ENCODE measurements at regions not wholly inside any gene's neighbourhood (a gene's known extent, or its start where the extent isn't known, plus 50 kb on each side); places are given as distances from the start of the nearest gene placed in this dataset.

DNA sequence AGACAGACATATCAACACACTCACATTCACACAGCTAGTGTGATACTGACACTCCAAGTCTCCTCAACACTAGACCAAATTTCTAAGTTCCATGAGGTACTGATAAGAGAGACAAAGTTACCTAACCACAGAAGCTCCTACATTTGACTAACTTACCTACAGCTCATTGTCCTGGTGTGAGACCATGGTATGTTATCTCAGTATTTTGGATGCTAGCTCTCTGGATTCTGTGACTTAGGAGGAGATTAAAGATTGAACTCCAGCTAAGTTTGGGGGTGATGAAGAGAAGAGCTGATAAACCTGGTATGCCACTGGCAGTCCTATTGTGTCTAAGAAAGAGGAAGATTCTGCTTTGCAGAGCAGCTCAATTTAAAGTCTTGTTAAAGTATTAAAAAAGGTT lies 144.0 kb upstream of the MYRIP start:
- H3K9me3 ChIP-seq: no peaks in the 10 kb centered on the region
- no peaks in the 10 kb centered on the region for H3K4me1 ChIP-seq
- no peak for DNase-seq
- H3K27me3 ChIP-seq: no peaks in the 10 kb centered on the region
- no peaks in the 10 kb centered on the region for H3K36me3 ChIP-seq
- no peak overlapping the region for H3K4me3 ChIP-seq (ENCODE audit: low read depth, low read length)
- TF ChIP-seq, protein P1, sequence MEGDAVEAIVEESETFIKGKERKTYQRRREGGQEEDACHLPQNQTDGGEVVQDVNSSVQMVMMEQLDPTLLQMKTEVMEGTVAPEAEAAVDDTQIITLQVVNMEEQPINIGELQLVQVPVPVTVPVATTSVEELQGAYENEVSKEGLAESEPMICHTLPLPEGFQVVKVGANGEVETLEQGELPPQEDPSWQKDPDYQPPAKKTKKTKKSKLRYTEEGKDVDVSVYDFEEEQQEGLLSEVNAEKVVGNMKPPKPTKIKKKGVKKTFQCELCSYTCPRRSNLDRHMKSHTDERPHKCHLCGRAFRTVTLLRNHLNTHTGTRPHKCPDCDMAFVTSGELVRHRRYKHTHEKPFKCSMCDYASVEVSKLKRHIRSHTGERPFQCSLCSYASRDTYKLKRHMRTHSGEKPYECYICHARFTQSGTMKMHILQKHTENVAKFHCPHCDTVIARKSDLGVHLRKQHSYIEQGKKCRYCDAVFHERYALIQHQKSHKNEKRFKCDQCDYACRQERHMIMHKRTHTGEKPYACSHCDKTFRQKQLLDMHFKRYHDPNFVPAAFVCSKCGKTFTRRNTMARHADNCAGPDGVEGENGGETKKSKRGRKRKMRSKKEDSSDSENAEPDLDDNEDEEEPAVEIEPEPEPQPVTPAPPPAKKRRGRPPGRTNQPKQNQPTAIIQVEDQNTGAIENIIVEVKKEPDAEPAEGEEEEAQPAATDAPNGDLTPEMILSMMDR (IDR thresholded peaks at IDR 0.05; ENCODE audit: low read depth, low read length): no peak

DNA sequence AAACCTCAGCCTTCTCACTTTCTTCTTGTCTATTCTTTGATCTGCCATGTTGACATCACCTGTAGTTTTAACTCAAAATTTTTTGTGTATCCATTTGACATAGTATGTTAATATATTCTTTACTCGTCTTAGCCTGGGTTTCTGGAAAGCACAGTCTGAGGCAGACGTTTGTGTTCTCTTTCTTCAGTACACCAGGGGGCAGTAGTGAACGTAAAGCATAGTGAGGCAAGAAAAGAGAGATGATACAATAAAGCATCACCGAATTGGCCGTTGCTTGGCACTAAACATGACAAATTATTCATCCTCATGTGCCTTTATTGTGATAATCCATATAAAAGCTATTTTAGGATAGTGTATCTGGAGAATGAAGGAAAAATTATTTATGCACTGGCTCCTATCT lies 141.0 kb upstream of the MYRIP start:
- no peaks in the 10 kb centered on the region for H3K27me3 ChIP-seq
- TF ChIP-seq, protein P1 (IDR thresholded peaks at IDR 0.05; ENCODE audit: low read depth, low read length): peak; percentile 71
- no peaks in the 10 kb centered on the region for H3K9me3 ChIP-seq
- peak; percentile 17 for DNase-seq
- H3K36me3 ChIP-seq: no peaks in the 10 kb centered on the region
- H3K4me3 ChIP-seq (ENCODE audit: low read depth, low read length): no peak overlapping the region
- H3K4me1 ChIP-seq: no peaks in the 10 kb centered on the region

DNA sequence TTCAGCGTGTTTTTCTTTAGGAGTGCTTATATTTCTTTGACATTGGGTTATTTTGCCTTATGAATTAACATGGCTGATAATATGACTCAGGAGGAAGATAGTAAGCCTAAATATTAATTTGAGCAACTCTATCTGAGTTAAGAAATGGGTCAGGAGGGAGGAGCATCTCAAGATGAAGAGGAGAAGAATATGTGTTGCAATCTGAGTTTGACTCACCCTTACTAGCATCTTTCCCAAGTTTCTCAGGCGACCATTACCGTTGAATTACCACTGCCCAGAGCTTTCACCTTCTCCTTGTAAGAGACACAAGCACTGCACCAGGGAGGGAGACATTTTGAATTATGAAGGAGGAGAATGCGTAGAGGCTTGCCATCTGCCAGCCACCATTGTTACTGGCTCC lies 138.3 kb upstream of the MYRIP start:
- Histone ChIP-seq H3K4me3 (ENCODE audit: low read depth, low read length) (no peak overlapping the region), H3K27me3 (no peaks in the 10 kb centered on the region), H3K36me3 (no peaks in the 10 kb centered on the region), H3K4me1 (no peaks in the 10 kb centered on the region), H3K9me3 (no peaks in the 10 kb centered on the region)
- DNase-seq: no peak
- TF ChIP-seq, protein P1 (IDR thresholded peaks at IDR 0.05; ENCODE audit: low read depth, low read length): no peak

DNA sequence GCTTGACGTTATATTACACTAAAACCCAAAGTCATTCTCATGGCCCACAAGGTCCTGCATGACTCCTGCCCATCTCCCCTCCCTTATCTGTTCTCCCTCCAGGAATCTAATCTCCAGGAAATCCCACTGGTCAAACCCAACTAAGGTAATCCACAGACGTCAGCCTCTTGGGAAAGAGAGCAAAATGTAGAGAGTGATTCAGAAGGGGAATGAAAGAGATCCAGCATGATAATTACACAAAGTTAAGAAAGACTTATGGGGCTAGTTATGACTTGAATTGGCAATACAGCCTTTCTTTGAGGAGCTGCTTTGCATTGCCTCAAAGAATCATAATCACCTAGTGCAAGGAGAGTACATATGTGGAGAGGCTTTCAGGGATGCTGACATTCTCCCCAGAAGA lies 137.8 kb upstream of the MYRIP start:
- Histone ChIP-seq H3K9me3 (no peaks in the 10 kb centered on the region), H3K27me3 (no peaks in the 10 kb centered on the region), H3K4me3 (ENCODE audit: low read depth, low read length) (no peak overlapping the region), H3K36me3 (no peaks in the 10 kb centered on the region), H3K4me1 (no peaks in the 10 kb centered on the region)
- no peak for DNase-seq
- TF ChIP-seq, protein P1 (IDR thresholded peaks at IDR 0.05; ENCODE audit: low read depth, low read length): no peak

DNA sequence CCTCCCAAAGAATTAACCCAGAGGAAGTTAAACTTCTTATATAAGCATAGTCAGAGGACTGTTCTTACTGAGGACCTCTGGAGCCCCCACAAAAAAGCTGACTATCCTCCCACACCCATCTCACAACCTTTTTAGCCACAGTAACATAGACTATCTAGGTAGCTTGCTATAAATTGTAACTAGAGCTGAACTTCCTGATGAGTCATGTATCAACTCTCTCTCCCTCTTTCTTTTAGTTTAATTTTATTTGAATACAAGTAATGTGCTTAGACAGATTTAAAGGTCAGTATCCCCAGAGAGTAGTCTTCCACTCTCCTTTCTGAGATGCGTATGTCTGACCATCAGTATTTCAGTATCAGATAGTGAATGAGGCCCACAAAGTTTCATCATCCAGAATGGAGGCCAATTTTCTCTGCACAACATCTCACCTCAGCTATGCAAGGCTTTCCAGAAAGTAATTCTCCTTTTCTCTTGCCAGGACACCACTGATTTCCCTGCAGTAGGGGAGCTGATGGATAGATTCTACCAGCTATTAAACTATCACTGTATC lies 104.0 kb upstream of the MYRIP start:
- DNase-seq: no peak
- H3K36me3 ChIP-seq: no peaks in the 10 kb centered on the region
- H3K27me3 ChIP-seq: no peaks in the 10 kb centered on the region
- H3K4me1 ChIP-seq: no peaks in the 10 kb centered on the region
- H3K4me3 ChIP-seq (ENCODE audit: low read depth, low read length): no peak overlapping the region
- no peaks in the 10 kb centered on the region for H3K9me3 ChIP-seq
- TF ChIP-seq, protein P1 (IDR thresholded peaks at IDR 0.05; ENCODE audit: low read depth, low read length): no peak

DNA sequence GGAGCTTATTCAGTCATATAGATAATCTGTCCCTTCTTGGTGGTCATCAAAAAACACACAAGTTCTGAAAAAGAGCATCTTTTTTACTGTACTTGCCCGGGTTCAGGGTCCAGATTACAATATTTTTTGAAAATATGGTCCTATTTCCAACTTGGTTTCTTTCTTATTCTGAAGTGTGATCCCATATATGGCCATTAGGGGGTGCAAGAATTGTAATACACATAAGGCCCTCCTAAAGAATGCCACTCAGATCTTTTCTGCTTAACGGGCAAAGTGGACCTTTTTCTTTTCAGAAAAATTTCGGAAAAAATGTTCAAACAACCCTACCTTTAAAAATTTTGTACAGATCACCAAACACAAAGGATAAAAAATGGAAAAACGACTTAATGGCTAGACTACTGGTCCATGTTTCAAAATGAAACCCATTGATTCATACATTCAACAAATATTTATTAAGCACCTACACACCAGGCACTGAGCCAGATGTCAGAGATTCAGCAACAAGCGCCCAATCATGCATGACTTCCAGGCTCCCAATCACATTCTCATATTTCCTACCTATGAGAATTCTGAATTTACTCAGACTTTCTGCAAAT lies 102.0 kb upstream of the MYRIP start:
- H3K9me3 ChIP-seq: no peaks in the 10 kb centered on the region
- peak; percentile 8 for DNase-seq
- H3K27me3 ChIP-seq: no peaks in the 10 kb centered on the region
- TF ChIP-seq, protein P1 (IDR thresholded peaks at IDR 0.05; ENCODE audit: low read depth, low read length): peak; percentile 59
- H3K36me3 ChIP-seq: no peaks in the 10 kb centered on the region
- no peaks in the 10 kb centered on the region for H3K4me1 ChIP-seq
- H3K4me3 ChIP-seq (ENCODE audit: low read depth, low read length): no peak overlapping the region; the same call in 1 of the 2 replicates
